Activated T-helper 2 cell treated with anti-CD3 and anti-CD28 coated beads, Interferon-gamma antibody, Interleukin-2, Interleukin-4, amounts not matched to agents 10 μg/mL and 5 μg/mL and 100 μg/mL, durations not matched to agents 14 hours and 24 hours and 36 hours (primary cell): ENCODE measurements at regions not wholly inside any gene's neighbourhood (a gene's known extent, or its start where the extent isn't known, plus 50 kb on each side); places are given as distances from the start of the nearest gene placed in this dataset.

Experiments used
- DNase-seq: peaks from one replicate; pipeline ENCODE4 v3.0.0; 2021; ENCODE audit warnings: low spot score
- H3K27ac Mint-ChIP-seq: one replicate; pipeline ENCODE4 v1.8.0; 2021; ENCODE audit warnings: mixed read lengths
- H3K27me3 Mint-ChIP-seq: one replicate; pipeline ENCODE4 v1.8.0; 2021; ENCODE audit warnings: low read depth, mixed read lengths
- H3K36me3 Mint-ChIP-seq: one replicate; pipeline ENCODE4 v1.8.0; 2021; ENCODE audit warnings: low read depth, mixed read lengths
- H3K4me1 Mint-ChIP-seq: one replicate; pipeline ENCODE4 v1.8.0; 2021; ENCODE audit warnings: low read depth, mixed read lengths
- H3K4me3 Mint-ChIP-seq: one replicate; pipeline ENCODE4 v1.8.0; 2021; ENCODE audit warnings: low read depth, mild to moderate bottlenecking, moderate library complexity, mixed read lengths
- H3K9me3 Mint-ChIP-seq: one replicate; pipeline ENCODE4 v1.8.0; 2021; ENCODE audit warnings: mixed read lengths
- intact Hi-C: fragments of 100-400 bp; cut with micrococcal nuclease; formaldehyde crosslinking; loops from one replicate; pipeline ENCODE4 v1.15.1; 2023

GRCh38 chr11:15871904-15872626, 484.3 kb downstream of the SOX6 start:
- Mint-ChIP-seq H3K27me3 (no peaks in the 10 kb centered on the region), H3K4me3 (no peak overlapping the region), H3K9me3 (no peaks in the 10 kb centered on the region), H3K27ac (no peak overlapping the region), H3K36me3 (no peaks in the 10 kb centered on the region), H3K4me1 (no peaks in the 10 kb centered on the region)
- DNase-seq, result no peak
- intact Hi-C loops, result no loop called here

DNA sequence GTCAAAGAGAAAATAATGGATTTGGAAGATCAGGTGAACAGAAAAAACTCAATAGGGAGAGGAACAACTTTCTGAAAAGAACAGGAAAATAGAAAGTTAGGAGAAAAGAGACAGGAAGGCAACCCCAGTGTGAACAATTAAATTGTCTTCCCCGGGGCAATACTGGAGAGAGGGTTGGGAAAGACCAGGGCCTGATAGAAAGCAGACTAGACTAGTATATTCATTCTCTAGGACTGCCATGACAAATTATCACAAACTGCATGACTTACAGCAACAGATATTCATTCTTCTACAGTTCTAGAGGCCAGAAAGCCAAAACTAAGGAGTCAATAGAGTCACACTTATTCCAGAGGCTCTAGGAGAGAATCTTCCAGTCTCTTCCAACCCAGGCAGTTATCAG, 482.8 kb downstream of the SOX6 start:
- Mint-ChIP-seq H3K27me3 (no peaks in the 10 kb centered on the region), H3K4me1 (no peaks in the 10 kb centered on the region), H3K36me3 (no peaks in the 10 kb centered on the region), H3K4me3 (no peak overlapping the region), H3K27ac (no peak overlapping the region), H3K9me3 (no peaks in the 10 kb centered on the region)
- DNase-seq, result no peak
- intact Hi-C loops, result no loop called here

DNA sequence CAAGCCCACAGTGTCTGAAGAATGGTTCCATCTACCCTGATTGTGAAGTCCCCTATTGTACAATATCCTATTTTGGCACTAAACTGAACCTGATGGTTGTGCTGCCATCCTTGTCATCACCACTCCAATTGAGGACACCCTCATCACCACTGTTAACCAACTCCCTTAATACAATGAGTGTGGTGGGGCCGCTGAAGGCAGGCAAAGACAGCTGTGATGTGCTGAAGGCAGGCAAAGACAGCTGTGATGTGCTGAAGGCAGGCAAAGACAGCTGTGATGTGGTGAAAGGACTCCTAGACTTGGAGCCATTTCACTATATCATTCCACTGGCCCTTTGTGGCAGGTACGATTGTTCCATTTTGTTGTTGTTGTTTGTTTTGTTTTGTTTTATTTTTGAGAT, 481.6 kb downstream of the SOX6 start:
- H3K4me1 Mint-ChIP-seq, result no peaks in the 10 kb centered on the region
- H3K4me3 Mint-ChIP-seq, result no peak overlapping the region
- no peaks in the 10 kb centered on the region for H3K36me3 Mint-ChIP-seq
- intact Hi-C loops, result no loop called here
- no peak for DNase-seq
- no peaks in the 10 kb centered on the region for H3K27me3 Mint-ChIP-seq
- no peaks in the 10 kb centered on the region for H3K9me3 Mint-ChIP-seq
- H3K27ac Mint-ChIP-seq, result no peak overlapping the region

DNA sequence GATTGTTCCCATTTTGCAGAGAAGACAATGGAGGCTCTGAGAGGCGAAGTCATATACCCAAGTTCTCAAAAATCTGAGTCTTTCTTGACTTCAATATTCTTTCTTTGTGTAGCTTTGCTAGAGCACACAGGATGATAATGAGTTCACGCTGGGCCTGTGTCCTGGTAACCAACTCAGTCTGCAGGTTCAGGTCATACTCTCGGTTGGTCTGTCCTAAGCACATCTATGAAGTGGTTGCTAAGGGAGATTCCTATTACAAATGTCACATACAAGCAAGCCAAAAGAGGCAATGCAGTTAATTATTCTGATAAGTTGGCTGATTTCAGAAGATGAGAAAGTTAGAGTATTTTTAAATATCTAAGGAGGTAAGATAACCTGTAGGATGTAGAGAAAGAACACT, 481.0 kb downstream of the SOX6 start:
- no peaks in the 10 kb centered on the region for H3K27me3 Mint-ChIP-seq
- intact Hi-C loops, result no loop called here
- no peak overlapping the region for H3K4me3 Mint-ChIP-seq
- no peaks in the 10 kb centered on the region for H3K36me3 Mint-ChIP-seq
- DNase-seq, result no peak
- no peaks in the 10 kb centered on the region for H3K4me1 Mint-ChIP-seq
- no peaks in the 10 kb centered on the region for H3K9me3 Mint-ChIP-seq
- H3K27ac Mint-ChIP-seq, result no peak overlapping the region

GRCh38 chr11:15875943-15876342, 480.4 kb downstream of the SOX6 start:
- intact Hi-C loops, result no loop called here
- Mint-ChIP-seq H3K4me1 (no peaks in the 10 kb centered on the region), H3K27ac (no peak overlapping the region), H3K9me3 (no peaks in the 10 kb centered on the region), H3K36me3 (no peaks in the 10 kb centered on the region), H3K27me3 (no peaks in the 10 kb centered on the region), H3K4me3 (no peak overlapping the region)
- no peak for DNase-seq

GRCh38 chr11:15878756-15879155, 477.6 kb downstream of the SOX6 start:
- H3K36me3 Mint-ChIP-seq, result no peaks in the 10 kb centered on the region
- H3K27me3 Mint-ChIP-seq, result no peaks in the 10 kb centered on the region
- H3K27ac Mint-ChIP-seq, result no peak overlapping the region
- intact Hi-C loops, result no loop called here
- no peaks in the 10 kb centered on the region for H3K9me3 Mint-ChIP-seq
- no peaks in the 10 kb centered on the region for H3K4me1 Mint-ChIP-seq
- no peak overlapping the region for H3K4me3 Mint-ChIP-seq
- no peak for DNase-seq

DNA sequence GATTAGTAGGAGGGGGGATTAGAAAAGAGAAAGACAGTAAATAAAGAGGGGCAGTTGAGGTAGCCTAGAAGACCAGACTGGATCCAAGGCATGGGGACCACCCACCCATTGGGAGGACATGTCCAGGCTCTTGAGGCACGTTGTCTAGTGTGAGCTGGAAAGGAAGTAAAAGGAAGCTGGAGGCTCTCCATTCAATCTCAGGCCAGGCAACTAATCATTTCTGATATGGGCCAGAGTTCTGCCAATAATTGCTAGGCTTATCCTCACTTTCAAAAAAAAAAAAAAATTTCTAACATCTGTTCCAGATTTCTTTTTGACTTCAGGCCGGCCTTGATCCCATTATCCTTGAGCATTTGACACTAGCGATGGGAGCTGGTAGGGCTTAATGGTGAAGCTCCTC, 476.1 kb downstream of the SOX6 start:
- Mint-ChIP-seq H3K4me3 (no peak overlapping the region), H3K9me3 (no peaks in the 10 kb centered on the region), H3K4me1 (no peaks in the 10 kb centered on the region), H3K27me3 (no peaks in the 10 kb centered on the region), H3K36me3 (no peaks in the 10 kb centered on the region), H3K27ac (no peak overlapping the region)
- intact Hi-C loops, result no loop called here
- no peak for DNase-seq

- H3K27me3 Mint-ChIP-seq, result no peaks in the 10 kb centered on the region
- no peaks in the 10 kb centered on the region for H3K4me1 Mint-ChIP-seq
- H3K4me3 Mint-ChIP-seq, result no peak overlapping the region
- H3K27ac Mint-ChIP-seq, result no peak overlapping the region
- DNase-seq, result no peak
- H3K9me3 Mint-ChIP-seq, result no peaks in the 10 kb centered on the region
- intact Hi-C loops, result no loop called here
- no peaks in the 10 kb centered on the region for H3K36me3 Mint-ChIP-seq
These were observed 473.4 kb downstream of the SOX6 start for GRCh38 chr11:15882876-15883454.

- Mint-ChIP-seq H3K27me3 (no peaks in the 10 kb centered on the region), H3K36me3 (no peaks in the 10 kb centered on the region), H3K9me3 (no peaks in the 10 kb centered on the region), H3K4me3 (no peak overlapping the region), H3K4me1 (no peaks in the 10 kb centered on the region), H3K27ac (no peak overlapping the region)
- no peak for DNase-seq
- intact Hi-C loops, result no loop called here
These were observed 472.9 kb downstream of the SOX6 start for GRCh38 chr11:15883455-15883920.

DNA sequence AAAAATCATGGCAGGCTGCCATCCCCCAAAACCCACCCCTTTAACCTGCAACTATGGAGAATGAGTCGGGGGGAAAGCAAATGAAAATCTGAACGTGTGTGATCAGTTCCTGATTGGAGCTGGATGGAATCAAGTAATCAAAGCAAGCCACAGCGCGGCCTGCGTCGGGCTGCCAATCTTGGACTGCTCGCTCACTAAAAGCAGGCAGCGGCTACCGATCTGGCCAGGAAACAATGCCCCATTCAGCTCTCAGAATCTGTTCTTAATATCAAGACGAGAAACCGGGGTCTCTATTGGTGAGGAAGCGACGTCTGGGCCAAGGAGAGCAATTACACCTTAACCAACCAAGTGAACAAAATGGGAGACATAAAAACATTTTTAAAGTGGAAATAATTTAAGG, 472.2 kb downstream of the SOX6 start:
- H3K4me1 Mint-ChIP-seq, result no peaks in the 10 kb centered on the region
- DNase-seq, result no peak
- H3K4me3 Mint-ChIP-seq, result no peak overlapping the region
- intact Hi-C loops, result no loop called here
- no peaks in the 10 kb centered on the region for H3K27me3 Mint-ChIP-seq
- no peak overlapping the region for H3K27ac Mint-ChIP-seq
- H3K36me3 Mint-ChIP-seq, result no peaks in the 10 kb centered on the region
- H3K9me3 Mint-ChIP-seq, result no peaks in the 10 kb centered on the region

DNA sequence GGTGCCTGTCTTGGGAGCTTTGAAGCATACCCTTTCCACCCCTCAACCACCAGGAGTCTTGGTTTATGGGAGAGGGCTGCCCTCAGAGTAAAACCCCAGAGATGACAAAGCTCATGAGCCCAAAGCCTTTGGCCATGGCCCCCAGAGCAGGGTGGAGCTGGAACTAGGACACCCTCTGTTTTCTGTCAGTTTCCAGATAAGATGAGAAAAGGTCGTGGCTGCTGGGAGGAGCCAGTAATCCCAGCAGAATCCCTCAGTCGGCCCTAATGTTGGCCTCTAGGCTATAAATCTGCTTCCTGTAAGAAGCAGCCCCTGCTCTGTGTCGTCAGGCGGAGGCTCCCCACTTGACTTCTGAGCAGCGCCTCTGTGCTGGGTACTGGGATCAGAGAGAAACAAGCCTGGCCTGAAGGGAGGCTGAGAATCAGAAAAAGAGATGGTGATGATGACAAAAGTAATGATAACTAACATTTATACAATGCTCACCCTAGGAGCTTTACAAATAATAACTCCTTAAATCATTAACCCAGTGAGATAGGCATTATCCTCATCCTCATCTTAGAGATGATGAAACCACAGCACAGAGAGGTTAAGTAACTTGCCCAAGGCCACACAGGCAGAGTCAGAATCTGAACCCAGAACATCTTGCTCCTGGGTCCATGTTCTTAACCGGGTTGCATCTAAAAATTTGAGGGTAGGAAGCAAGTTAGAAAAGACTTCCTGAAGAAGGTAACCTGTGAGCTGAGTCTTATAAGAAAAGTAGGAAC, 471.4 kb downstream of the SOX6 start:
- no peak for DNase-seq
- Mint-ChIP-seq H3K36me3 (no peaks in the 10 kb centered on the region), H3K27me3 (no peaks in the 10 kb centered on the region), H3K9me3 (no peaks in the 10 kb centered on the region), H3K4me1 (no peaks in the 10 kb centered on the region), H3K27ac (no peak overlapping the region), H3K4me3 (no peak overlapping the region)
- intact Hi-C loops, result no loop called here

DNA sequence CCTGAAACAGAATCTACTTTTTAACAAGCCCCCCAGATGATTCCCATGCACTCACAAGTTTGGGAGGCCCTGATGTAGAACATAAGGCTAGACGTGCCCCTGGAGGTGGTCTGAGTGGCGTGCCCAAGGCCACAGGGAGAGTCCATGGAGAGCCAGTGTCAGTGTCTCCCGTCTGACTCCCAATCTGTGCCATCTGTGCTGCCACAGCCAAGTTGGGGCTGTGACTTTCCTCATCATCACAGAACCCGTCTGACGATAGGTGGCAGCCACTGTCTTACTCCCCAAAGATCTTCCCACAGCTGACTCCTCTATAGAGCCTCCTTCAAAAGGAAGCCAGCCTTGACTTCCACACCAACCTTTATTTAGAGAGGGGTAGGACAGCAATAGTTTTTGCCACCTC, 470.5 kb downstream of the SOX6 start:
- Mint-ChIP-seq H3K4me3 (no peak overlapping the region), H3K27me3 (no peaks in the 10 kb centered on the region), H3K36me3 (no peaks in the 10 kb centered on the region), H3K9me3 (no peaks in the 10 kb centered on the region), H3K4me1 (no peaks in the 10 kb centered on the region), H3K27ac (no peak overlapping the region)
- intact Hi-C loops, result no loop called here
- no peak for DNase-seq

GRCh38 chr11:15886299-15886698, 470.0 kb downstream of the SOX6 start:
- DNase-seq, result no peak
- H3K4me1 Mint-ChIP-seq, result no peaks in the 10 kb centered on the region
- H3K27ac Mint-ChIP-seq, result no peak overlapping the region
- no peaks in the 10 kb centered on the region for H3K27me3 Mint-ChIP-seq
- H3K9me3 Mint-ChIP-seq, result no peaks in the 10 kb centered on the region
- no peaks in the 10 kb centered on the region for H3K36me3 Mint-ChIP-seq
- intact Hi-C loops, result no loop called here
- H3K4me3 Mint-ChIP-seq, result no peak overlapping the region
